NCI-H1092 treated with DMSO at 0.1 percent for 48 hours (cell line): ENCODE measurements at regions not wholly inside any gene's neighbourhood (a gene's known extent, or its start where the extent isn't known, plus 50 kb on each side); places are given as distances from the start of the nearest gene placed in this dataset.
"Not testable (repeated sequence)": the region's sequence is repeated elsewhere in the genome, so short reads cannot be mapped to it uniquely, and the experiment has no call there.

Experiments used
- DNase-seq: peaks from one replicate; lab custom pipeline; 2025; lab: John Stamatoyannopoulos, UW

DNA sequence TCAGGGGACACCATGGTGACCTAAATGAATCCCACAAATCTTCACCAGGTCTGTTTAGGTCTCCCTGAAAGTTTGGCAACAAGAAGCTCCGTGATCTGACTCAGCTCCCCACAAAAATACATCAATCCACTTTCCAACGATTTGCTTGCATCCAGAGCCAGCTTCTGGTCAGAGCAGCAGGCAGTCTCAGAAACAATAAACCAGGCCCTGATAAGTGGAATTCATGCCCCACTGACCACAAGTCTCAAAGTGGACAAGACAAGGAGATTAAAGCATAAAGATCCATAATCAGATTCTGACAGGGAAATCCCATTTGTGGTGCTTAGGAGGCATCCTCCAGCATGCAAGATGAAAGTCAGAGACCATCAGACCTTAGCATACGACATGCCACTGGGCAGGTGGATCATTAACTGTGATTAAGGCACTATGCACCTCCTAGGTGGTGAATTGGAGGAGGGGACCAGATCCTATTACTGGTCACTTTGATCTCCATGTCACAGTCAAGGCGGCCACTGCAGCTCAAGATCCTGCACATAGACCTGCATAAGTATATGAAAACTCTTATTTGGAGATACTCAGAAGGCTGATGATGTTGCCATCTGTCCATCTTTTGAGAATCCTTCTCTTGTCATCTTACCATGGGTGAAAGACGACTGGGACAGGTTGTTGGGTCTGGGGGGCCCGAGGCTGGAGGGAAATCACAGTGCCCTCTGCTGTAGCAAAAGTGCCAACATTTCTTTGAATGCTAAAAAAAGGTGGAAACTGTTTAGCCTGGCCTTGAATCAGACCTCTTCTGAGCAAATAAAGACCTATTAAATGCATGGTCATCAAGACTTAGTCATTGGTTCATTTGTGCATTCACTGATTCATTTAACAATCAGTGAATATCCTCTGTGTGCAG is 309.2 kb upstream of the CCL2 start:
- no peak for DNase-seq

DNA sequence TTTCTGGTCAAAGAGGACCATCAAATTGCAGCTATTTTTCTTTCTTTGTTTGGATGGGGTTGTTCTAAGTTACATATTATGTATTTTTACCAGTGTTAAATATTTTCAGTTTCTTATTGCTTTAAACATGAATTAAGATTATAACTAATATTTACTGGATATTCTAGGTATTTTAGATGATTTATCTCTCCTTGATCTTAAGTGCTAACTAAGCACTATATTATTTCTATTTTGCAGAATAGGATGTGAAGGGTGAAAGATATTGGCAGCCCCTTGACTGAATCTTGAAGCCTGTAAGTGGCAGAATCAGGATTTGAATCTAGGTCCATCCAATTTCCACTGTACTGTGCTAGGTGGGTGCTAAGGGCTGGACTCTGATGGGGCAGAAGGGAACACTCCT is 307.3 kb upstream of the CCL2 start:
- DNase-seq = no peak

DNA sequence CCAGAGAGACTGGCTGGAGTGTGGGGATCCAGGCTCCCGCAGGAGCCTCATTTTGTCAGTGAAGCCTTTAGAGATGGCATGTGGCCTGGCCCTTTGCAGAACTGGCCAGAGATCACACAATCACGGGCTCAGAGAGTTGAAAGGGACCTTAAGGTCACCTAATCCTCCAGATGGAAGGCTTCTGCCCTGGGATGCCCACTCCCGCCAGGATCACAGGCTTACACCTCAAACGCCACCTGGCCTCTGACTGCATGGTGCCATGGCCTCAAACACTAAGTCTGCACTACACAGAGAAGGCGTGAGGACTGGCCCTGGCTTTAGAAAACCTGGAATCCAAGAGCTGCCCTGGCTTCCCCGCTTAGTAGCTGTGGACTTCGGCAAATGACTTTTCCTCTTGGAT is 306.8 kb upstream of the CCL2 start:
- DNase-seq = no peak

DNA sequence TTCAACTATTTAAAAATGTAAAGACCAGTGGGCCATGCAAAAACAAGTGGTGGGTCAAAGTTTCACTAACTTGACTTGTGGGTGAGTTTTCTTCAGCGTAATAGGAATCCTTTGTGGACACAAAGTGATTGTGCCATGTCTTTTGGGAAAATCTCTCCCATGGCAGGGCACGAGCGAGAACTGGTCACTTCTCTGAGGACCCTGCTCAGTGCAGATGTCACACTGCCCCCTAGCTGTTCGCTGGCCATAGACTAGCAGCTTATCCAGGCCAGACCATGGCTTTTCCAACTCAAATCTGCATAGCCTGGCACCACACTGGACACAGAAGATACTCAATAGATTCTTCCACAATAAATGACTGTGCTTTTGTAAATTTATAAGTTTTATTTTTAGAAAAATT is 306.0 kb upstream of the CCL2 start:
- no peak for DNase-seq

DNA sequence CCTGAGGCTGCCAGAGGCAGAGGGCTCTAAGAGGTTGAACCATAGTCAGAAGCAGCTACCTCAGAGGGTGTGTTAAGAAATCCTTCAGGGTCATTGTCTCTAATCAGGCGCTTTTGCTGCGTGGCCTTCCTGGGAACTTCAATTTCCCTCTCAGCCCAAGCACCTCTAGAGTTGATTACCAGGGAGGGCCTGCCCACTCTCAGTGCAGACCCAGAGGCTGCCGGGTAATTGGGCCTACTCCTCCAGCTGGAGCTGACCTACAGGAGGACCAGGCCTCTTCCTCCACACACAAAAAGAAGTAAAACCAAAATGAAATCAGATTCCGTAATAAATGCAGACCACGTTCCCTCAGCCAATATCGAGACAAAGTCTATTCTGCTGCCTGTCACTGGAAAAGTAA is 305.0 kb upstream of the CCL2 start:
- no peak for DNase-seq

DNA sequence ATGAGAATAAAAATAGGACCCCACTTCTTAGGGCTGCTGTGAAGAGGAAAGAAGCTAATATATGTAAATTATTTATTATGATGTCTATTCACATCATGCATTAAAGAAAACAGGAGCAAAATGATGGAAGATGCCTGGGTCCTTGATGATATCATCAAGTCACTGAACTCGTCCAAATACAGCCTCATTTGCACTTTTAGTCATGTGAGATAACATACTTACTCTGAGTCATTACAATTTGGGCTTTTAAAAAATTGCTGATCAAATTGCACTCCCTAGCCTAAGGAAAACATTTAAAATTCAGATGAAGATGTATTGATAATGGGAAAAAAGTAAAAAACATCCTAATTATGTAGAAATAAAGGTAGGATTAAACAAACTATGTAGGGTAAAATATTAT is 302.7 kb upstream of the CCL2 start:
- DNase-seq = no peak

DNA sequence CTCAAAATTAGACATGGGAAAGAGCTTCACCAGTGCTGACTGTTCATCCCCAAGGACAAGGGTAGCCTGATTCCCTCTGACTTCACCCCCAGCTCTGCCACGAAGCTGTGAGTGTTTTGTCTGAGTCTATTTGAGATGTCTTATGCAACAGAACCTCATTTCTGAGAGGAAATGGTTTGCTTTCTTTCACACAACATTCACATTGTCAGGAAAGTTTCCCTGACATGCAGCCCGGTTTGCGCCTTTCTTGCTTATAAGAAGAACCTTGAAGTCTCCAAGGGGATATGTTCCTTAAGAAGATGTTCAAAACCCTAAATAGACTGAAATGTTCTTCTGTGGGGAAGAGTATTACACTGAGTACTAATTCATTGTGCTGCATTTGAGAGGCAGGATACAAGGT is 300.5 kb upstream of the CCL2 start:
- DNase-seq = no peak

DNA sequence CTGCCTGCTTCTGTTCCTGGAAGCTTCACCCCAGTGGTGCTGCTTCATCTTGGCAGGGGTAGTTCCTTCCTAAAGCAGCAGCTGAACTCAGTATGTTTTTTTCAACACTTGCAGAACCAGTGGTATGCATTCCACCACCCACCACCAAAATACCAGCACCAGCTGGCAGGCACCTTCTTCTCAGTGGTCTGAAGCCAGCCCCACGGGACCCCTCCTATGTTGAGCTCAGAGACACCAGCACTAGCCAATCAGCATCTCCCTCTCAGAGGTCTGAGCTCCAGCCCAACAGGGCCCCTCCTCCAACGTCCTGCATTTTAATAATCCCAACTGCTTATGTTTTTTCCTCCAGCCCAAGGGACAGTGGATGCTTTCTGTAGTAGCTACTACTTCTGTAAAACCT is 299.6 kb upstream of the CCL2 start:
- no peak for DNase-seq

DNA sequence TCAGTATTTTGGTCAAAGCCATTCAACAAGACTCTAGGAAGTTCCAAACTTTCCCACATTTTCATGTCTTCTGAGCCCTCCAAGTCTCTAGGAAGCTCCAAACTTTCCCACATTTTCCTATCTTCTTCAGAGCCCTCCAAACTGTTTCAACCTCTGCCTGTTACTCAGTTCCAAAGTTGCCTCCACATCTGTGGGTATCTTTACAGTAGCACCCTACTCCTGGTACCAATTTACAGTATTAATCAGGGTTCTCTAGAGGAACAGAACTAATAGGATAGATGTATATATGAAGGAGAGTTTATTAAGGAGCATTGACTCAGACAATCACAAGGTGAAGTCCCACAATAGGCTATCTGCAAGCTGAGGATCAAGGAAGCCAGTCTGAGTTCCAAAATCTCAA is 296.0 kb upstream of the CCL2 start:
- not testable (repeated sequence) for DNase-seq

DNA sequence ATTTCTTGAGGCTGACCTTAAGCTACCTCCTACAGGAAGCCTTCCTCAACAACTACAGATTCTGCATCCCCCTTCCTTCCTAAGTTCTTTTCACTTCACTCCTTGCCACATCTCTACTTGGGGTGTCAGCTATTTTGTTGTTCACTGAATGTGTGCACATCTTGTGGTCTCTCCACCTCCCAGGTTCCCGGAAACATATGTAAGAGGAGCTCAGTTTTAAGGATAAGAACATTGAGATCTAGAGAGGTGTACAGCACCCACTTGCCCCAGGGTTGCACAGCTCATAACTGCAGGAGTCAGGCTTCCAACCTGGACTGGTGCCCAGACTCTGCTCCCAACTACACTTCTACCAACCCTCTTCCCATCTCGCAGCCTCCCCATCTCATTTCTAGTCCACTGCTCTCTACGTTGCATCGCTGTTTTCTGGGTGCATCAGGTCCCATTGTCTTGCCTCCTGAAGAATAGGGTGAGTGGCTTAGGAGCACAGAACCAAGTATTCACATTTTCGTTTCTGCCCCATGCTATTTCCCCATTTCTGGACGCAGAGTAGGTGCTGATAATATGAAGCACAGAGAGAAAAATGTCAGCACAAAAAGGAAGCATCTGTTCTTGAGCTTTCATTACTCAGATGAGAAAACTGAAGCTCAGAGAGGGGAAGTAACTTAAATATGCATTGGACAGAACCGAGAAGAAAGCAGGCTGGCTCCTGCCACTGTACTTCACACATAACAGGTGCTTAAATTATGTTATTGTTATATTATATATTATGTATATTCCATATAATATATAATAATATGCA is 292.0 kb upstream of the CCL2 start:
- DNase-seq = no peak

DNA sequence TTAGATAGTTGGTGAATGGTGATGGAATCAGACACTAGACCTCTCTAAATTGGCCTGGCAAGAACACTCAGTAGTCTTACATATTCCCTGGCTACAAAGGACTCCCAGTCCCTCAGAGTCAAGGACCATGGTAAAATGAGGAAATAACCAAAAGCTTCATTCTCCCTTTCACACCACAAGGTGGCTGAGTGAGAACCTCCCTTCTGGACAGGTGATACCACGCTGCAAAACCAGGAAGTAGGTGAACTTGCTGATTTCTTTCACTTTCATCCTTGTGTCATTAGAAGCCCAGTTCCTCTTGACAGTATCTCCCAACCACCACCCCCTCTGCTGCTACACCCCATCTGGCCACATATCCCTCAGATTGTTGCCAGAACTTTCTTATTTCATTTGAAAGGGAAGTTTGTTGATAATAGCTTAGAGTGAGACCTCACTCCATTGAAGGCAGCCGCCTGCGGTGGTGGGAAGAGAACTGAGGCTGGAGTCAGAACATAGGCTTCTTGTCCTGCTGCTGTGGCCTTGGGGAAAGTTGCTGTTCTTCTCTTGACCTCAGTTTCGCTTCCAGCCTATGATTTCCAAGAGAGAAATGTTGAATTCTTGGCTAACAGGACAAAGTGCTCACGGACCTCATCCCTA is 290.6 kb upstream of the CCL2 start:
- no peak for DNase-seq

DNA sequence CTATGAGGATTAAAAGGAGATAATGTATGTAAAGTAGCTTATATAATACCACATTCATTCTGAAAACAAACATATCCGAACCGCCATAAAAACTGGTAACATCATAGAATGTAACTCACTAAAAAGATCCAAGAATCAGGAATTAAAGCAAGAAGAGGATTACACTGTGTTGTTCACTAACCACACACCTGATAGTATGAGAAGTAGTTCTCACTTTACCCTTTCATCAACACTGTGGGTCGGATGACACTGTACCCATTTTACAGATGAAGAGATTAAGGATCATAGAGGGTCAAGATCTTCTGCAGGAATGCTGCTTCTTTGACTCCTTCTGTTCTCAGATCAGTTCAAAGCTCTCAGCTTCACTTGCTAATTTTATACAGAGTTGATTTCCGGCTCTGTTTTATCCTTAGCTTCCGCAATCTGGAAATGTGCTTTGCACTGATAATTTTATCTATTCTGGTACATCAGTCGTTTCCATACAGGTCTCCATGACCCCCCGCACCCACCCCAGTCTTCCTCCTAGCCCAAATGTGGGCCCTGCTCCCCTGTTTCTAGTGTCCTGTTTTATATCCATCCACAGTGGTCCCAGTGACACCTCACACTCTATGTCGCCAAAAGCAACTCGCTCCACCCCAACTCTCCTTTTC is 288.6 kb upstream of the CCL2 start:
- DNase-seq = no peak

DNA sequence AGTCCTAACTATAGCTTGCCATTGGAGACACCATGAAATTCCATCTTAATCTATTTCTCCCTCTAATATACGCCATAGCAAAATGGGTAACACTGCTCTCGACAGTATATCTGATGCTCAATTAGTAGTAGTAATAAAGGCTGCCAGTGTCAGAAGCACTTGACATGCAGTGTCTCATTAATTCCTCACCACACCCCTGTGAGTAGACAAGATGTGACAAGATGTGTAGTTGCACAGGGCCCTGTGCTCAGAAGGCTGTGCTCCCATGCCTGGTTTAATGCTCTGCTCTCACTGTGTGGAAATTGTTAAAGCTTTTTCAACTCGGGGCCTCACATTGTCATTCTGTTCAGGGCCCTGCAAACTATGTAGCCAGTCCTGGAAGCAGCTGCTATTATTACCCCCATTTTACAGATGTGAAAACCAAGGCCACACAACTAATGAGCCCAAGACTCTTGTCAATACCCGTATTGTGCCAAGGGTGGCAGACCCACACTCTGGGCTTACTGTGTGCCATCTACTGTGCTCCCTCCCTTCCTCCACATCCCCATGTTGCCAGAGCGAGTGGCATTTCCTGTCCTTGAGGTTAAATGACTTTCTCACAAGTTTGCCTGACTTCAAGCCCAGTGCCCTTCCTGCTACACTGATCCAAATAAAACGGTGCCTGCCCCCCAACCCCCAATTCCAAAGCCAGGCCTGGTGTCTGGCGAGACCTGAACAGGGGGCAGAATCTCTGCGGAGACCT is 287.3 kb upstream of the CCL2 start:
- no peak for DNase-seq

DNA sequence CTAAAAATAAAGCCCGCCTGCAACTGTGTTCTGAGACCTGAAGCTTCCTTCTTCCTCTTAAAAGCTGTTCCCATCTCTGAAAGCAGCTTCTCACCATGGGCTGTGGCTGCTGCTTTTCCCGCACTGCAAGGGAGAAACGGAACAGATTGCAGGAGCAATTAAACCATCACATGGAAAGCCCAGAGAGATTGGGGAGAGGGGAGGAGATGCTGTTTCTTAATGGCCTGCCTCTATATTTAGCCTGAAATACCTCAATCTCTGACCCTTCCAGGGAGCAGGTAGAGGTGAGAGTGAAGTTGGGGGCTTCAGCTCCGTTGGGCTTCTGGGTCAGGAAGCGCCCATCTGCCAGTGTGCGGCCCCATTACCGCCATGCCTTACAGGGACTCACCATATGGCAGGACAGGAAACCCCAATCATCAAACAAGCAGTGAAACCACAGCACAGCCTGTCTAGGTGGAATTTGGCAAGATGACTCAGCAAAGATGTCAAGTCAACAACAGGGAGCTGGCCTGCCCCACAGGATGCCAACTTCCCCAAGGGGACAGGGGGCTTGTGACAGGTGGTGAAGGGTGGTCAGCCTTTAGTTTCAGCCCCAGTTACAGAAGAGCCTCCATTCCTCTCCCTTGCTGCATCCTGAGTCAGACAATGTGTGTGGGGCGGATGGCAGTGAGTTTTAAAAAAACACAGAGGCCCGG is 286.6 kb upstream of the CCL2 start:
- no peak for DNase-seq

DNA sequence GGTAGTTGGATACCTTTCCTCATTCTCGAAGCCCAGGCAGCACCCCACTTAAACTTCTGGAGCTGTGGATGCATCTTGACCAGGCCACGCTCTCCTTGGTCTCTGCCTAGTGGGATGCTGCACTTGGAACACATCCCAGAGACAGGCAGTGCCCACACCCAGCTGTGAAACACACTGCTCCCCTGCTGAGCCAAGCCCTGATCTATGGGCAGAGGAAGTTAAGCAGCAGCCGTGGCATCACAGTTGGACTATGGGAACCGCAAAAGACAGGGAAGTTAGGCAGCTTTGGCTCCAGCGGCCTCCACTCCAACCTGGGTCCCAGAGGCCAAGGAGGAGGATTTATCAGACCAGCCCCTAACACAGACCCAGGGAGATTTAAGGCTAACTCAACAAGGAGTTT is 284.8 kb upstream of the CCL2 start:
- DNase-seq = no peak

DNA sequence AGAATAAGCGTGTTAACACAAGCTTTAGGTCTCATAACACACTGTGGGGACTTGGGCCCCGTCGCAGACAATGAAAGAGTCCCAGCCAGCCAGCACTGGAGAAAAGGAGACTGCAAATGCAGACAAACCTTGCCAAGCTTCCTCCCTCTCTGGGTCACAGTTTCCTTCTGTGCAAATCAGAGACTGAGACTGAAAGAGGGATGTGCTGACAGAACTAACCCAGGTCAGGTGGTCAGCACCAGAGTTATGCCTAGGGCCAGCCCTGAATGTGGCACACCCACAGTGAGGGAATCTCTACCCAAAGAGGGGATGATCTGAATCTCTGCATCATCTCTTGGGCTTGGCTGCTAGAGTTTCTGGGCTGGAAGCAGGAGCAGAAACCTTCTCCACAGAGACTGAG is 282.3 kb upstream of the CCL2 start:
- no peak for DNase-seq

DNA sequence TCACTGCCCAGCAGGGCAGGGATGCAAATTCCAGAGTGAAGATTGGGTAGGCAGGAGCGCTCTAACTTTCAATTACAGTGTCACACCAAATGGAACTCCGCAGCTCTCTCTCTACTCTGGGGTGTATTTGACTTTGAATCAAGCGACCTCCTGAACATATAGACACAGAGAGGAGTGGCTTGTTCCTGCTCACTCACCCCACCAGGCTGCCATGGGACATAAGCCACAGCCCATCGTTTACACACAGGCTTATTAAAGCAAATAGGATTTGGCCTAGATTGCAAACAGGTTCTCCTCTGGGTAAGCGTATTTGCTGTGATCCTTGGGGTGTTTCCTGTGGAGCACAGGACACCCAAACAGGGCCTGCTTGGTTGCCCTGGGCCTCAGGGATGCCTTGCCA is 281.6 kb upstream of the CCL2 start:
- DNase-seq = no peak

DNA sequence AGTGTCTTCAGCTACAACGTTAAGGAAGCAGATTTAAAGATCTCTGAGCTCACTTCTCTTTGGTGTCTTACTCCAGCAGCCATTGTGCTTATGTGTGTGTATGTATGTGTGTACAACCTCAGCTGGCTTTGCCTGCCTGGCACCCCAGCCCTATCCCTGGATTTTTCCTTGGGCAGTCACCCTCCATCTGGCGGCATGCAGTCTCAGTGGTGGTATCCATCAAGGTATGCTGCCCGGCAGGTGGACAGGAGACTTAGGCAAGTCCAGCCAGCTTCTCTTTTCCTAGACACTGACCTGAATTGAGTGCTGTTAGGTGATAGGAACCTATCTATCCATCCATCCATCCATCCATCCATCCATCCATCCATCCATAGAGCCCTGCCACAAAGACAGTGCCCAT is 280.8 kb upstream of the CCL2 start:
- no peak for DNase-seq

DNA sequence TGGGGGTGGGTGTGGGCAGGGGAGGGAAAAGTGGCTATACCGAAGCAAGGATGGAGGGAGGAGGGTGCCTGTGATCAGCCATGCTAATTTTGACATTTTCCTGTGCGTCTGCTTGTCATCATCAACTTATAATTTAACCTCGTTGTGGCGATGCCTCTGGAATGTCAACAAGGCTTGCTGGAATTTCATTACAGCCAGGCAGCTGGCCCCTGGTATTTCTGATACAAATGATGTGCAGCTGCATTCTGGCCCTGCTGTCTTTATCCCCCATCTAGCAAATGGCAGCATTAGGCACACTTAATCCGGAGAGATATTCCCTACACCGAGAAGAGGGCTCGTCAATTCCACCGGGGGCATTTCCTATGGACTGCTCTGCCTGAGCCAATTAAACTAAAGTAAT is 278.3 kb upstream of the CCL2 start:
- DNase-seq = no peak

DNA sequence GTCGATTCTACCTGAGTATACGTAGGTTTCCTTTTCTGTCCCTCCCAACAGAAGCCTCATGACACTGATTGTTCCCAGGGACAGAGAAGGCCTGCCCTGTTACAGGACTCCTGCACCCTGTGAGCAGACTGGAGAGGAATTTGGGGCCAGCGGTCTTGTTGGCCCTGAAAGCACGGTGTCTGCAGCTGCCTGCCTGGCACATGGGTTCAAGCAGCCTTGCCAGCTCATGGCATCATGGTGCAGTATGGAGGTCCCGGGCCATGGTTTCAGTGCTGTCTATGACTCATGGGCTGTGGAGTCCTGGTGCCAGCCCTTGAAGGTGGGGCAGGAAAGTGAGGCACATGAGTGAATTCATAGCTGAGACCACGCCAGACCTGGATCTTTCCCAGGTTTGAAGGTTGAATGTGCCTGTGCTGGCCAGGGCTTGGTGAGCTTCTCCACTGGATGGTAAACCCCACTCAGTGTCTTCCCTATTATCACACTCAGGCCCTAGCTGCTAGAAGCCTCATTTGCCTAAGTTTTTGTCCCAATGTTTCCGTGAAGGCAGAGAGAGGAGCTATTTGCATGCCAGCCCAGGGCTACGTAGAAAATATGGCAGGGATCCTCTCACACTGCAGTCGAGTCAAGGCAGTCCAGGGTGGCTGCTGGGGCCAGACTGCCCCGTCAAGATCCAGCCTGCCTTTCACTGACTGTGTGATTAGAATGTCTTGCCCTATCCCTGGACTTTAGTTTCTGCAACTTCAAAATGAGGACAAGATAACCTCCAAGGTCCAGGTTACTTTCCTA is 277.2 kb upstream of the CCL2 start:
- no peak for DNase-seq
